ENCODE measurements at regions not wholly inside any gene's neighbourhood (a gene's known extent, or its start where the extent isn't known, plus 50 kb on each side); places are given as distances from the start of the nearest gene placed in this dataset.

GRCh38 chr3:189502256-189502655 lies 128.9 kb upstream of the TP63 start:
- DNase-seq = no peak

- no peak for DNase-seq
Observed at GRCh38 chr3:189502676-189503257, 128.4 kb upstream of the TP63 start.

- no peak for DNase-seq
Observed at GRCh38 chr3:189507856-189508255, 123.3 kb upstream of the TP63 start.

- no peak for DNase-seq
Observed at GRCh38 chr3:189508784-189509501, 122.2 kb upstream of the TP63 start.

GRCh38 chr3:189512039-189512438 lies 119.2 kb upstream of the TP63 start:
- no peak for DNase-seq

- DNase-seq = no peak
Observed at GRCh38 chr3:189512821-189513220, 118.4 kb upstream of the TP63 start.

GRCh38 chr3:189513281-189514117 lies 117.7 kb upstream of the TP63 start:
- DNase-seq = no peak

GRCh38 chr3:189516039-189516438 lies 115.2 kb upstream of the TP63 start:
- DNase-seq = no peak

- DNase-seq = no peak
Observed at GRCh38 chr3:189517981-189518380, 113.2 kb upstream of the TP63 start.

GRCh38 chr3:189519458-189519857 lies 111.7 kb upstream of the TP63 start:
- DNase-seq = no peak

GRCh38 chr3:189529468-189529867 lies 101.7 kb upstream of the TP63 start:
- no peak for DNase-seq

- DNase-seq = peak; percentile 26
Observed at GRCh38 chr3:189529889-189530471, 101.2 kb upstream of the TP63 start.

GRCh38 chr3:189530822-189531221 lies 100.4 kb upstream of the TP63 start:
- peak; percentile 39 for DNase-seq

GRCh38 chr3:189531271-189531670 lies 99.9 kb upstream of the TP63 start:
- DNase-seq = no peak

GRCh38 chr3:189534531-189534930 lies 96.7 kb upstream of the TP63 start:
- DNase-seq = no peak

- no peak for DNase-seq
Observed at GRCh38 chr3:189537135-189537534, 94.1 kb upstream of the TP63 start.

GRCh38 chr3:189547448-189547847 lies 83.7 kb upstream of the TP63 start:
- no peak for DNase-seq

GRCh38 chr3:189548053-189548452 lies 83.1 kb upstream of the TP63 start:
- no peak for DNase-seq

- DNase-seq = no peak
Observed at GRCh38 chr3:189551007-189551406, 80.2 kb upstream of the TP63 start.

GRCh38 chr3:189554868-189555557 lies 76.2 kb upstream of the TP63 start:
- no peak for DNase-seq

- DNase-seq = no peak
Observed at GRCh38 chr3:189555558-189555881, 75.7 kb upstream of the TP63 start.

- no peak for DNase-seq
Observed at GRCh38 chr3:189557824-189558223, 73.4 kb upstream of the TP63 start.

GRCh38 chr3:189561256-189561655 lies 69.9 kb upstream of the TP63 start:
- DNase-seq = no peak

Data from stimulated activated CD8-positive, alpha-beta memory T cell treated with anti-CD3 and anti-CD28 coated beads, Interleukin-4, amount 100 ng/mL, for 48 hours (primary cell).